ENCODE measurements at regions not wholly inside any gene's neighbourhood (a gene's known extent, or its start where the extent isn't known, plus 50 kb on each side); places are given as distances from the start of the nearest gene placed in this dataset.

GRCh38 chr4:123031664-123032063, 109.3 kb upstream of the NUDT6 start:
- no peak for DNase-seq

- no peak for DNase-seq
Observed at GRCh38 chr4:123034023-123034422, 111.6 kb upstream of the NUDT6 start.

DNA sequence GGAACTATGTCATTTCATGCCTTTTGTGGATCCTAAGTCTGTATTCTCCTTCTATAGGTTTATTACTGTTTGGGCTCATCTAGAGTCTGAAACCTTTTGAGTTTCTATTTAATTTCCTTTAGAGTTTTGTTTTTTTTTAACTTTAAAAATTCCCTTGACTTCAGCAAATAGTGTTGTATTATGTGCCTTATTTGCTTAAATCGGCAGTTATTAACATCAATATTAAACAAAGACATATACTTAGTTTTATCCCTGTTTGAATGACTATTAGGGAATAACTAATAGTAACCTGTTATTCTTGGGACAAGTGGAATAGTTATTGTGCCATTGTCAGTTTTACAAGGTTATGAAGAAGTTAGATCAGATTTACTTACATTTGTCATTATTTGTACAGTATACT, 112.8 kb upstream of the NUDT6 start:
- DNase-seq: no peak

- DNase-seq: no peak
Observed at GRCh38 chr4:123037804-123038203, 115.4 kb upstream of the NUDT6 start.

- DNase-seq: no peak
Observed at GRCh38 chr4:123042095-123042494, 119.7 kb upstream of the NUDT6 start.

DNA sequence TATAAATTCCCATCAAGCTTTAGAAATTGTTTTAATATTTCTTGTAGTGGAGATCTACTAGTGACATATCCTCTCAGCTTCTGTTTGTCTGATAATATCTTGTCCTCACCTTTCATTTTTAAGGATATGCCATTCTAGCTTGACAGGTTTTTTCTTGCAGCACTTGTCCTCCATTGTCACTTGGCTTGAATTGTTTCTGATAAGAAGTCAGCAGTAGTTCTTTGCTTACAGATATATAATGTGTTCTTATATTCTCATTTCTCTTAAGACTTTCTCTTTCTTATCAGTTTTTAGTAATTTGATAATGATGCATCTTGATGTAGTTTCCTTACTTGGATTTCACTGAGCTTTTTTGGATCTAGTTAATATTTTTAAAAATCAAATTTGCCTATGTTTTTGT, 120.6 kb upstream of the NUDT6 start:
- DNase-seq: no peak

- no peak for DNase-seq
Observed at GRCh38 chr4:123043793-123044425, 121.5 kb upstream of the NUDT6 start.

GRCh38 chr4:123046096-123046495, 123.7 kb upstream of the NUDT6 start:
- no peak for DNase-seq

GRCh38 chr4:123050018-123050417, 127.6 kb upstream of the NUDT6 start:
- no peak for DNase-seq

- no peak for DNase-seq
Observed at GRCh38 chr4:123052007-123052406, 129.6 kb upstream of the NUDT6 start.

GRCh38 chr4:123055943-123056342, 133.5 kb upstream of the NUDT6 start:
- DNase-seq: no peak

DNA sequence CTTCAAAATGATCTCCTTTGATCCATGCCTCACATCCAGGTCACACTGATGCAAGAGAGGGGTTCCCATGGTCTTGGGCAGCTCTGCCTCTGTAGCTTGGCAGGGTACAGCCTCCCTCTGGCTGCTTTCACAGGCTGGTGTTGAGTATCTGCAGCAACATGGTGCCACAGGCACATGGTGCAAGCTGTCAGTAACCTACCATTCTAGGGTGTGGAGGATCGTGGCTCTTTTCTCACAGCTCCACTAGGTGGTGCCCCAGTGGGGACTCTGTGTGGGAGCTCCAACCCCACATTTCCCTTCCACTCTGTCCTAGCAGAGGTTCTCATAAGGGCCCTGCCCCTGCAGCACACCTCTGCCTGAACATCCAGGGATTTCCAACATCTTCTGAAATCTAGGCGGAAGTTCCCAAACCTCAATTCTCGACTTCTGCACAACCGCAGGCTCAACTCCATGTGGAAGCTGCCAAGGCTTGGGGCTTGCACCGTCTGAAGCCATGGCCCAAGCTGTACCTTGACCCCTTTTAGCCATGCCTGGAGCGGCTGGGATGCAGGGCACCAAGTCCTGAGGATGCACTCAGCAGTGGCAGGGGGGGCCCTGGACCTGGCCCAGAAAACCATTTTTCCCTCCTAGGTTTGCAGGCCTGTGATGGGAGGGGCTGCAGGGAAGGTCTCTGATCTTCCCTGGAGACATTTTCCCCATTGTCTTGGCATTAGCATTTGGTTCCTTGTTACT, 137.8 kb upstream of the NUDT6 start:
- no peak for DNase-seq

DNA sequence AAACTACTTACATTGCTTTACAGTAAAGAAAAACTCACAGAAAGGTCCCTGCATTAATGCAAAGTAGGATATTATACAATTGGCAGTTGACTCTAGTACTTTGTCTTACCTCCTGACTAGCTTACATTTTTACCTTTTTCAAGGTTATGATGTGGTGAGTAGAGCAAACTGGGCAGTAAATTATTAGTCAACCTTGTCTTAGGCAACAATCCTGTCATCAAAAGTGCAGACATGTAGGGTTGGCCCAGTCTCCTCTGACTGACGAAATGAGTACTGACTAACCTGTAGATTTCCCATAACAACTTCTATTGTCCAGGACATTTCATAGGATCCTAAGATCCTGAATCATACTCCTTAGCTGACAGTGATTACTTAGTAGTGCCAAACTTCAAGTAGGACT, 142.0 kb upstream of the NUDT6 start:
- no peak for DNase-seq

- no peak for DNase-seq
Observed at GRCh38 chr4:123068081-123068480, 145.7 kb upstream of the NUDT6 start.

GRCh38 chr4:123072060-123072459, 149.7 kb upstream of the NUDT6 start:
- DNase-seq: no peak

GRCh38 chr4:123073650-123074049, 151.3 kb upstream of the NUDT6 start:
- DNase-seq: no peak

- DNase-seq: no peak
Observed at GRCh38 chr4:123077330-123077729, 154.9 kb upstream of the NUDT6 start.

DNA sequence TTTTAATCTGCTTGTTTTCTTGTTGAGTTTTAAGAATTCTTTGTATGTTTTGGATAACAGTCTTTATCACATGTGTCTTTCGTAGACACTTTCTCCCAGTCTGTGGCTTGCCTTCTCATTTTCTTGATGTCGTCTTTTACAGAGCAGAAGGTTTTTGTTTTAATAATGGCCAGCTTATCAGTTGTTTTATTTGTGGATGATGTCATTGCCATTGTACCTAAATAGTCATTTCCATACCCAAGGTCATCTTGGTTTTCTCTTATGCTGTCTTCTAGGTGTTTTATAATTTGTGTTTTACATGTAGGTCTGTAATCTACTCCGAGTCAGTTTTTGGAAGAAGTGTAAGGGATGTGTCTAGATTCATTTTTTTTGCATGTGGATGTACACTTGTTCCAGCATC, 159.6 kb upstream of the NUDT6 start:
- no peak for DNase-seq

- no peak for DNase-seq
Observed at GRCh38 chr4:123083646-123084045, 161.2 kb upstream of the NUDT6 start.

- DNase-seq: no peak
Observed at GRCh38 chr4:123088501-123088900, 166.1 kb upstream of the NUDT6 start.

DNA sequence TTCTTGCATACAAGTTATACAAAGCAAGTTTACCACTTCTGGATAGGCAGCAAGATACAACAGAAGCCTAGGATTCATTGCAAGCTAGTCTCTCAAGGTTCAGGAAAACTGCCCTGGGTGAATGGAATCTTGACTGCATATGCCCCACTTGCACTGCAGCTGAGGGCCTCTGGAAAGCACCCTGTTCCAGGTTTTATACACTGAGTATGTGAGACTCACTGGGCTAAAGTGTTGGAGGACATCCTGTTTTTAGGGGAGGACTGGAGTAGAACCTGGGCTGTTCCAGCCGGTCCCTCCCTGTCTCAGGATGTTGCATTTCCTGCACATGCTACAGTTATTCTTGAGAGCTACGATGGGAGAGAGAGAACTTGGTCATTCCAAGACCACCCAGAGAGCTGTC, 168.5 kb upstream of the NUDT6 start:
- DNase-seq: no peak

DNA sequence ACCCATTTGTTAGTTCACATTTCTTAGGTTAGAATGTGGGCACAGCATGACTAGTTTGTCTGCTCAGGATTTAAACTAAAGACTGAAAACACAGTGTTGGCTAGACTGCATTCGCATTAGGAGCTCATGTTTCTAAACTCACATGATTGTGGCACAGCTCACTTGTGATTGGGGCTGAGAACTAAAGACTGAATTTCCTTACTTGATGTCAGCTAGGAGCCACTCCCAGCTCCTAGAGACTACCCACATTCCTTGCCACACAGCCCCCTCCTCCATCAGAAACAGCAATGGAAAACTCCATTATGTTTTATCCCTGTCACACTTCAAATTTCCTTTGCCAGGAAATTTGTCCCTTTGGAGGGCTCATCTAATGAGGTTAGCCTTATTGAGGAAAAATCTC, 170.2 kb upstream of the NUDT6 start:
- no peak for DNase-seq

DNA sequence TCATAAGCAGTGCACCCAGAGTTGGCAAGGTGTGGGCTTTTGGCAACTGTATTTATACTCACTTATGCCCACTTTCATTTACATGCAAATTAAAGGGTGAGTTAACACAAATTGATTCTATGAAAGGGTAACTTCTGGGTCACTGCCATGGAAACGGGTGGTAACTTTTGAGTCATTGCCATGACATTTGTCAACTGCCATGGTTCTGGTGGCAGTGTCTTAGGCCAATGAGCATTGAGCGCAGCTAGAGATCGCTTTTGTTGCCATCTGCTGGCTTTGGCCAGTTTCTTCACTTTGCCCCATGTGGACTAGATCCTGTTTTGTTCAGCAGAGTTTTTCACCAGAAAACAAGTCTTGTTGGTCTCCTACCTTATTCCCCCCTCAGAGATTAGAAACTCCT, 170.8 kb upstream of the NUDT6 start:
- no peak for DNase-seq

DNA sequence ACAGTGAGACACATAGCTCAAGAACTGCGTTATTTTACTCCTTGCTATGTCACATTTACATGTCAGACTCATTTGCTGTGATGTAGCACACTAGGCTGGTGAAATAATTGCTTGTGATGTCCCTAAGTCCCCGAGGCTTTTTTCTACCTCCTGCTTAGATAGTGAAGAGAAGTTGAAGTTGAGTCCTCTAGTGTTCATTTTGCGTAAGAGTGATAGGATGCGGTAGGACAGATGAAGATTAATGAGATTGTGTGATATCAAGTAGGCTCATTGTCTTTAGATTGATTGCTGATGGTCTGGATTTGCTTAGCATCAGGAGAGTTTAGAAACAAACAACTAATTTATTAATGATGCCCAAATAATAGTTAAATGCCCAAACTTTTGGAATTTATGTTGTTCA, 173.6 kb upstream of the NUDT6 start:
- DNase-seq: no peak

GRCh38 chr4:123102897-123103471, 180.6 kb upstream of the NUDT6 start:
- no peak for DNase-seq
